CD4-positive, alpha-beta T cell (primary cell): ENCODE measurements at regions not wholly inside any gene's neighbourhood (a gene's known extent, or its start where the extent isn't known, plus 50 kb on each side); places are given as distances from the start of the nearest gene placed in this dataset.

Source experiments
- ATAC-seq: fragments of 200-7000 bp; cut with Tn5 transposase; one replicate; pipeline ENCODE4 v1.10.0; 2022; ENCODE audit warnings: mild to moderate bottlenecking; ENCODE audit not compliant: poor library complexity
- CTCF ChIA-PET: fragments of 350-600 bp; sonication (Branson Sonifier 250); formaldehyde crosslinking; loops from one replicate; lab custom pipeline; 2021; ENCODE audit warnings: antibody characterized with exemption, inconsistent platforms; lab: Charles Lee
- POLR2A ChIA-PET: fragments of 350-600 bp; sonication (Branson Sonifier 250); formaldehyde crosslinking; loops from one replicate; lab custom pipeline; 2021; ENCODE audit warnings: antibody characterized with exemption, inconsistent platforms; lab: Charles Lee
- DNase-seq, 14 experiments: peaks; one replicate each; pipeline ENCODE4 v3.0.0-alpha.2; 2013 to 2020; ENCODE audit warnings: mixed read lengths in 2 of 14
- H3K27ac ChIP-seq, 2 donors: one replicate each; pipeline versions ENCODE4 v1.5.1 to v1.7.0; 2013; ENCODE audit warnings: low read length in 2 of 2, low read depth in 1 of 2, mild to moderate bottlenecking in 1 of 2
- H3K27me3 ChIP-seq, 2 experiments: 1 replicate in 1 of 2; 2 replicates in 1 of 2; pipeline versions ENCODE4 v1.6.1 to v1.7.0; 2013; ENCODE audit warnings: low read length in 2 of 2, control low read depth in 1 of 2, mild to moderate bottlenecking in 1 of 2, moderate library complexity in 1 of 2; ENCODE audit not compliant: insufficient read depth in 2 of 2, control insufficient read depth in 1 of 2
- H3K36me3 ChIP-seq: one replicate; pipeline ENCODE4 v1.6.1; 2013; ENCODE audit warnings: low read length, control low read depth; ENCODE audit not compliant: insufficient read depth
- H3K4me1 ChIP-seq: one replicate; pipeline ENCODE4 v1.6.1; 2013; ENCODE audit warnings: low read length, control low read depth; ENCODE audit not compliant: insufficient read depth
- H3K4me3 ChIP-seq: one replicate; pipeline ENCODE4 v1.5.1; 2013; ENCODE audit warnings: mild to moderate bottlenecking, low read length, moderate library complexity
- H3K9me3 ChIP-seq, 2 experiments: 1 replicate in 1 of 2; 2 replicates in 1 of 2; pipeline versions ENCODE4 v1.6.1 to v1.7.0; 2013; ENCODE audit warnings: low read length in 2 of 2, mild to moderate bottlenecking in 2 of 2, control low read depth in 1 of 2, moderate library complexity in 1 of 2; ENCODE audit not compliant: control insufficient read depth in 1 of 2, insufficient read depth in 1 of 2
- H3K27ac Mint-ChIP-seq: one replicate; pipeline ENCODE4 v1.8.0; 2020; ENCODE audit warnings: mixed read lengths
- H3K27me3 Mint-ChIP-seq: one replicate; pipeline ENCODE4 v1.8.0; 2021; ENCODE audit warnings: mixed read lengths
- H3K36me3 Mint-ChIP-seq: one replicate; pipeline ENCODE4 v1.8.0; 2021; ENCODE audit warnings: low read depth, mixed read lengths
- H3K4me1 Mint-ChIP-seq: one replicate; pipeline ENCODE4 v1.8.0; 2021; ENCODE audit warnings: low read depth, mixed read lengths
- H3K4me3 Mint-ChIP-seq: one replicate; pipeline ENCODE4 v1.8.0; 2020; ENCODE audit warnings: mild to moderate bottlenecking, mixed read lengths
- H3K9me3 Mint-ChIP-seq: one replicate; pipeline ENCODE4 v1.8.0; 2020; ENCODE audit warnings: mixed read lengths
- CTCF ChIP-seq: fragments of 200-600 bp; IDR thresholded peaks from one replicate; pipeline ENCODE4 v1.8.0; 2022; ENCODE audit warnings: antibody characterized with exemption, mild to moderate bottlenecking
- intact Hi-C, 2 experiments: fragments of 100-400 bp; cut with DNase I in 1 of 2; cut with micrococcal nuclease in 1 of 2; formaldehyde crosslinking; loops; one replicate each; pipeline versions ENCODE4 v1.15.1 to v1.9.0; 2023 to 2025; cut with DNase I, micrococcal nuclease

- H3K4me3 ChIP-seq: no peak overlapping the region
- DNase-seq (no peak), ATAC-seq (no peak)
- Mint-ChIP-seq H3K36me3 (no peaks in the 10 kb centered on the region), H3K4me3 (no peak overlapping the region), H3K27me3 (no peaks in the 10 kb centered on the region), H3K27ac (no peak overlapping the region), H3K9me3 (no peaks in the 10 kb centered on the region), H3K4me1 (peaks cover 36% of the 10 kb centered on the region)
- TF ChIP-seq CTCF: no peak
- H3K27ac ChIP-seq: no peak overlapping the region
- H3K36me3 ChIP-seq: no peaks in the 10 kb centered on the region
- CTCF ChIA-PET: no interaction called here
- no peaks in the 10 kb centered on the region for H3K9me3 ChIP-seq
- intact Hi-C loops: no loop called here
- peaks cover 18% of the 10 kb centered on the region for H3K4me1 ChIP-seq
- no peaks in the 10 kb centered on the region for H3K27me3 ChIP-seq
- POLR2A ChIA-PET: no interaction called here
These were observed 184.6 kb upstream of the DMAC1 start for GRCh38 chr9:7984203-7984602.

GRCh38 chr9:7983490-7983889 is 183.9 kb upstream of the DMAC1 start:
- no peak overlapping the region for H3K4me3 ChIP-seq
- ChIA-PET CTCF (no interaction called here), POLR2A (interaction anchor here (1.6 kb wide), 1 partner anchor 48 kb away, joined by 7 read pairs; no protein-coding TSS in a partner anchor)
- H3K27me3 ChIP-seq: no peaks in the 10 kb centered on the region
- H3K27ac ChIP-seq: no peak overlapping the region
- DNase-seq: no peak
- H3K9me3 ChIP-seq: no peaks in the 10 kb centered on the region
- intact Hi-C loops: no loop called here
- Mint-ChIP-seq H3K27ac (peak overlapping the region; percentile 0), H3K4me1 (peaks cover 39% of the 10 kb centered on the region), H3K4me3 (no peak overlapping the region), H3K27me3 (no peaks in the 10 kb centered on the region), H3K9me3 (no peaks in the 10 kb centered on the region), H3K36me3 (no peaks in the 10 kb centered on the region)
- no peak for TF ChIP-seq CTCF
- H3K4me1 ChIP-seq: peaks cover 22% of the 10 kb centered on the region
- no peaks in the 10 kb centered on the region for H3K36me3 ChIP-seq
- ATAC-seq: no peak

- no peaks in the 10 kb centered on the region for H3K27me3 Mint-ChIP-seq
- DNase-seq (peak in 4 of 14 experiments; percentile 17 to 42 (median 26)), ATAC-seq (peak; percentile 48)
- no peaks in the 10 kb centered on the region for H3K36me3 ChIP-seq
- POLR2A ChIA-PET: interaction anchor here (1.6 kb wide), 1 partner anchor 47 kb away, joined by 7 read pairs; no protein-coding TSS in a partner anchor
- intact Hi-C loops: no loop called here
- peaks cover 27% of the 10 kb centered on the region for H3K4me1 ChIP-seq
- no peaks in the 10 kb centered on the region for H3K9me3 ChIP-seq
- peak overlapping the region; percentile 0 for H3K27ac Mint-ChIP-seq
- no peaks in the 10 kb centered on the region for H3K9me3 Mint-ChIP-seq
- CTCF ChIA-PET: no interaction called here
- H3K4me3 ChIP-seq: no peak overlapping the region
- H3K4me3 Mint-ChIP-seq: peak overlapping the region; percentile 53
- no peak overlapping the region for H3K27ac ChIP-seq
- peaks cover 45% of the 10 kb centered on the region for H3K4me1 Mint-ChIP-seq
- no peaks in the 10 kb centered on the region for H3K36me3 Mint-ChIP-seq
- no peak for TF ChIP-seq CTCF
- no peaks in the 10 kb centered on the region for H3K27me3 ChIP-seq
These were observed 183.3 kb upstream of the DMAC1 start for GRCh38 chr9:7982907-7983306.
